Endothelial cell of umbilical vein (primary cell): ENCODE measurements at regions not wholly inside any gene's neighbourhood (a gene's known extent, or its start where the extent isn't known, plus 50 kb on each side); places are given as distances from the start of the nearest gene placed in this dataset.

Experiments used
- BruUV-seq: library from RNA; stranded (reverse); fragments of 400-500 nt; replicated peaks from 2 replicates; lab custom pipeline; 2021; lab: Mats Ljungman, UMichigan
- CTCF ChIA-PET: fragments of 300-600, 350-600 bp; sonication (Branson Sonifier 250); formaldehyde crosslinking; loops from one replicate; lab custom pipeline; 2021; ENCODE audit warnings: antibody characterized with exemption, inconsistent platforms; lab: Charles Lee
- POLR2A ChIA-PET: fragments of 300-600, 350-600 bp; sonication (Branson Sonifier 250); formaldehyde crosslinking; loops from one replicate; lab custom pipeline; 2021; ENCODE audit warnings: antibody characterized with exemption, inconsistent platforms; lab: Charles Lee
- DNase-seq: peaks from one replicate; pipeline ENCODE4 v3.0.0-alpha.2; 2011; ENCODE audit warnings: low read depth, low spot score
- FAIRE-seq: peaks from 2 replicates; lab custom pipeline; 2011; peaks lifted over from hg19 to GRCh38; lab: Jason Lieb, UNC
- H2AFZ ChIP-seq: 2 replicates; pipeline ENCODE4 v1.6.0; 2012; ENCODE audit warnings: low read depth, low read length, control low read depth, inconsistent platforms
- H3K27ac ChIP-seq: 2 replicates; pipeline ENCODE4 v1.5.1; 2011; ENCODE audit warnings: low read depth, mild to moderate bottlenecking, control low read depth, low read length, moderate library complexity; ENCODE audit not compliant: insufficient read depth
- H3K27me3 ChIP-seq, 2 experiments: 2 replicates each; pipeline versions ENCODE4 v1.6.0 to v1.6.1; 2011; ENCODE audit warnings: low read length in 2 of 2, mixed read lengths in 1 of 2; ENCODE audit not compliant: control insufficient read depth in 2 of 2, insufficient read depth in 2 of 2
- H3K36me3 ChIP-seq, 2 experiments: 2 replicates in 1 of 2; 3 replicates in 1 of 2; pipeline ENCODE4 v1.5.1; 2011; ENCODE audit warnings: low read length in 2 of 2, mild to moderate bottlenecking in 1 of 2, moderate library complexity in 1 of 2; ENCODE audit not compliant: control insufficient read depth in 2 of 2, insufficient read depth in 2 of 2; ENCODE audit errors: extremely low read depth in 1 of 2
- H3K4me1 ChIP-seq: 3 replicates; pipeline ENCODE4 v1.5.1; 2011; ENCODE audit warnings: mild to moderate bottlenecking, low read length; ENCODE audit not compliant: control insufficient read depth, insufficient read depth; ENCODE audit errors: extremely low read depth
- H3K4me2 ChIP-seq: 2 replicates; pipeline ENCODE4 v1.6.1; 2011; ENCODE audit warnings: low read length, control low read depth, mixed read lengths; ENCODE audit not compliant: insufficient read depth
- H3K4me3 ChIP-seq, 3 experiments: fragments of 200-600 bp in 1 of 3; sonication (generic), shearing (Covaris generic) in 1 of 3; replicated peaks in 1 of 3; 2 replicates each; pipeline ENCODE4 v1.5.1; 2011 to 2016; ENCODE audit warnings: control low read depth in 3 of 3, low read length in 3 of 3, mild to moderate bottlenecking in 2 of 3, inconsistent platforms in 1 of 3, low read depth in 1 of 3, moderate library complexity in 1 of 3; ENCODE audit not compliant: insufficient read depth in 1 of 3
- H3K79me2 ChIP-seq: 2 replicates; pipeline ENCODE4 v1.6.0; 2012; ENCODE audit warnings: low read length, inconsistent platforms; ENCODE audit not compliant: control insufficient read depth, insufficient read depth
- H3K9ac ChIP-seq: replicated peaks from 2 replicates; pipeline ENCODE3; 2011; ENCODE audit warnings: low read length, control low read depth; ENCODE audit not compliant: insufficient read depth; ENCODE audit errors: extremely low read depth
- H3K9me1 ChIP-seq: replicated peaks from 3 replicates; pipeline ENCODE4 v1.6.0; 2011; ENCODE audit warnings: mild to moderate bottlenecking, low read length; ENCODE audit not compliant: control insufficient read depth, insufficient read depth; ENCODE audit errors: extremely low read depth
- H3K9me3 ChIP-seq: replicated peaks from 2 replicates; pipeline ENCODE4 v1.5.1; 2012; ENCODE audit warnings: low read length, inconsistent platforms; ENCODE audit not compliant: control insufficient read depth, insufficient read depth
- H4K20me1 ChIP-seq: replicated peaks from 2 replicates; pipeline ENCODE3; 2011; ENCODE audit warnings: mild to moderate bottlenecking, low read length; ENCODE audit not compliant: control insufficient read depth, insufficient read depth; ENCODE audit errors: extremely low read depth
- CTCF ChIP-seq, 2 donors: IDR thresholded peaks; 1 replicate in 1 of 2; 2 replicates in 1 of 2; pipeline ENCODE4 v1.5.1; 2011; ENCODE audit warnings: low read length in 2 of 2, mild to moderate bottlenecking in 2 of 2, moderate library complexity in 2 of 2, control low read depth in 1 of 2, inconsistent platforms in 1 of 2, low read depth in 1 of 2; ENCODE audit not compliant: insufficient read depth in 1 of 2; ENCODE audit errors: extremely low read depth in 1 of 2
- EZH2 ChIP-seq: IDR thresholded peaks from 2 replicates; pipeline ENCODE4 v1.6.1; 2012; ENCODE audit warnings: borderline replicate concordance, low read depth, mild to moderate bottlenecking, moderate library complexity, low read length, inconsistent platforms; ENCODE audit not compliant: severe bottlenecking
- FOS ChIP-seq: IDR thresholded peaks from 2 replicates; pipeline ENCODE4 v1.6.1; 2011; ENCODE audit warnings: mild to moderate bottlenecking, low read length, moderate library complexity, borderline replicate concordance; ENCODE audit not compliant: insufficient read depth
- GATA2 ChIP-seq: IDR thresholded peaks from 2 replicates; pipeline ENCODE4 v1.7.0; 2011; ENCODE audit warnings: low read depth, mild to moderate bottlenecking, moderate library complexity, mixed read lengths, low read length; ENCODE audit not compliant: insufficient read length, insufficient read depth
- JUN ChIP-seq: IDR thresholded peaks from 2 replicates; pipeline ENCODE4 v1.6.1; 2011; ENCODE audit warnings: borderline replicate concordance, low read depth; ENCODE audit not compliant: insufficient read length, insufficient read depth
- MAX ChIP-seq: IDR thresholded peaks from 2 replicates; pipeline ENCODE4 v1.6.1; 2011; ENCODE audit not compliant: insufficient read depth, insufficient read length
- MYC ChIP-seq: IDR thresholded peaks from one replicate; pipeline ENCODE4 v1.6.1; 2011; ENCODE audit warnings: mild to moderate bottlenecking, low read depth, low read length
- POLR2AphosphoS5 ChIP-seq: IDR thresholded peaks from 2 replicates; pipeline ENCODE4 v1.6.1; 2012; ENCODE audit warnings: low read depth, mild to moderate bottlenecking, control low read depth, low read length, moderate library complexity; ENCODE audit not compliant: insufficient read depth
- dilution Hi-C: fragments of 300-500 bp; cut with MboI; formaldehyde crosslinking; loops from one replicate; pipeline ENCODE4 v1.15.0; 2019; ENCODE audit warnings: low sequenced_read_pairs; ENCODE audit not compliant: extremely low pct_ligation_motif_present
- intact Hi-C: fragments of 100-400 bp; cut with micrococcal nuclease; formaldehyde crosslinking; loops from one replicate; pipeline ENCODE4 v1.10.0; 2022

- POLR2A ChIA-PET = no interaction called here
- TF ChIP-seq MAX (no peak), GATA2 (no peak), EZH2 (no peak), POLR2AphosphoS5 (no peak), MYC (no peak), JUN (no peak), CTCF (IDR thresholded peaks at IDR 0.05; ENCODE audit: extremely low read depth in 1 of 2, insufficient read depth in 1 of 2, low read depth in 1 of 2, low read length in 2 of 2) (no peak), FOS (no peak)
- intact Hi-C loops = no loop called here
- no peaks in the 10 kb centered on the region for H3K4me1 ChIP-seq
- CTCF ChIA-PET = no interaction called here
- H3K79me2 ChIP-seq = no peaks in the 10 kb centered on the region
- no peak for DNase-seq
- no peak overlapping the region for H3K27ac ChIP-seq
- no peaks in the 10 kb centered on the region for H3K36me3 ChIP-seq
- no peak overlapping the region for H3K4me3 ChIP-seq
- H3K9me3 ChIP-seq = no peaks in the 10 kb centered on the region
- no peaks in the 10 kb centered on the region for H4K20me1 ChIP-seq
- no peak overlapping the region for H2AFZ ChIP-seq
- dilution Hi-C loops = no loop called here
- peaks cover 3 to 5% of the 10 kb centered on the region in 2 experiments for H3K27me3 ChIP-seq
- H3K9ac ChIP-seq = no peak overlapping the region
- H3K4me2 ChIP-seq = no peak overlapping the region
- no TSS peak for BruUV-seq
- H3K9me1 ChIP-seq = no peaks in the 10 kb centered on the region
- FAIRE-seq = no peak
These were observed 387.2 kb upstream of the GATB start for GRCh38 chr4:152148057-152148456.
